ENCODE measurements at regions not wholly inside any gene's neighbourhood (a gene's known extent, or its start where the extent isn't known, plus 50 kb on each side); places are given as distances from the start of the nearest gene placed in this dataset.

DNA sequence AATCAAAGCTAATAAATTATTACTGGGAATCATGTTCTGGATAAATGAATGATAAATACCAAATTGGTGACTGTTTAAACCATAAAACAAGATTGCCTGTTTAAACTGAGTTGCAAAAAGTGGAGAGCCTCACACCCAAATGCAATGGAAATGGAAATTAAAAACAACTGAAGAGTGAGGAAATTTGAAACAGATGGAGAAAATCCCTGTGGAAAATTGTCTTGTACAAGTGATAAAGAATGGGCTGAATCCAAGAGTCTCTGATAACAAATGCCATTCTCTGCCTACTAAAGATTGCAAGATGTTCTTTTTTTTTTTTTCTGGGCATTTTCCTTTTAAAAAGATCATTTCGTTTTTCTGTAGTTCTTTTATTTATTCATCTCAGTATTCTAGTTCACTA is 426.3 kb downstream of the NLGN4X start:
- no peaks in the 10 kb centered on the region for H3K79me2 ChIP-seq (ENCODE audit: insufficient read depth, low read depth)
- H3K4me3 ChIP-seq (IDR thresholded peaks at IDR 0.05; ENCODE audit: insufficient read depth, low read depth, low read length): no peak overlapping the region
- H3K27ac ChIP-seq: no peak overlapping the region
- no peak for TF ChIP-seq CTCF (conservative IDR thresholded peaks at IDR 0.05; ENCODE audit: low read depth, low read length)
- H3K9ac ChIP-seq: no peak overlapping the region
- no peaks in the 10 kb centered on the region for H4K20me1 ChIP-seq (ENCODE audit: insufficient read depth)
- H3K27me3 ChIP-seq (ENCODE audit: insufficient read depth, low read depth): no peaks in the 10 kb centered on the region
- no peak overlapping the region for H2AFZ ChIP-seq (ENCODE audit: low read depth)
- no peaks in the 10 kb centered on the region for H3K4me1 ChIP-seq (ENCODE audit: low read depth, poor library complexity, severe bottlenecking)
- no peak overlapping the region for H3K4me2 ChIP-seq
- no peaks in the 10 kb centered on the region for H3K36me3 ChIP-seq (ENCODE audit: insufficient read depth)

DNA sequence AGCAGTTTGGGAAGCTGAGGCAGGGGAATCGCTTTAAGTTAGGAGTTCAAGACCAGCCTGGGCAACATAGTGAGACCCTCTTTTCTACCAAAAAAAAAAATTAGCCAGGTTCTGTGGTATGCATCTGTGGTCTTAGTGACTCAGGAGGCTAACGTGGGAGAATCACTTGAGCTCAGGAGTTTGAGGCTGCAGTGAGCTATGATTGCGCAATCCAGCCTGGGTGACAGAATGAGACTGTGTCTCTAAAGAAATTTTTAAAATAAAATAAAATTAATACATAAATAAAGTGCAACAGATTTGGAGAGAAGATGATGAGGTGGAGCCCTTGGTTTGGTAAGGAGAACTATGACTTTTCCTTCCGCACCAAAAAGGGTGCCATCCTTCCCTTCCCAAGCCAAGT is 436.9 kb downstream of the NLGN4X start:
- no peaks in the 10 kb centered on the region for H4K20me1 ChIP-seq (ENCODE audit: insufficient read depth)
- no peak overlapping the region for H3K27ac ChIP-seq
- no peak overlapping the region for H3K4me3 ChIP-seq (IDR thresholded peaks at IDR 0.05; ENCODE audit: insufficient read depth, low read depth, low read length)
- H3K4me2 ChIP-seq: no peak overlapping the region
- no peaks in the 10 kb centered on the region for H3K36me3 ChIP-seq (ENCODE audit: insufficient read depth)
- no peak overlapping the region for H2AFZ ChIP-seq (ENCODE audit: low read depth)
- H3K9ac ChIP-seq: no peak overlapping the region
- no peaks in the 10 kb centered on the region for H3K4me1 ChIP-seq (ENCODE audit: low read depth, poor library complexity, severe bottlenecking)
- no peak for TF ChIP-seq CTCF (conservative IDR thresholded peaks at IDR 0.05; ENCODE audit: low read depth, low read length)
- H3K79me2 ChIP-seq (ENCODE audit: insufficient read depth, low read depth): no peaks in the 10 kb centered on the region
- no peaks in the 10 kb centered on the region for H3K27me3 ChIP-seq (ENCODE audit: insufficient read depth, low read depth)

GRCh38 chrX:5788910-5789309 is 439.8 kb downstream of the NLGN4X start:
- TF ChIP-seq CTCF (conservative IDR thresholded peaks at IDR 0.05; ENCODE audit: low read depth, low read length): no peak
- Histone ChIP-seq H4K20me1 (ENCODE audit: insufficient read depth) (no peaks in the 10 kb centered on the region), H3K4me3 (IDR thresholded peaks at IDR 0.05; ENCODE audit: insufficient read depth, low read depth, low read length) (no peak overlapping the region), H3K4me1 (ENCODE audit: low read depth, poor library complexity, severe bottlenecking) (no peaks in the 10 kb centered on the region), H3K36me3 (ENCODE audit: insufficient read depth) (no peaks in the 10 kb centered on the region), H3K9ac (no peak overlapping the region), H3K27me3 (ENCODE audit: insufficient read depth, low read depth) (no peaks in the 10 kb centered on the region), H3K27ac (no peak overlapping the region), H3K4me2 (no peak overlapping the region), H2AFZ (ENCODE audit: low read depth) (no peak overlapping the region), H3K79me2 (ENCODE audit: insufficient read depth, low read depth) (no peaks in the 10 kb centered on the region)

GRCh38 chrX:5780821-5781220 is 447.8 kb downstream of the NLGN4X start:
- no peaks in the 10 kb centered on the region for H3K36me3 ChIP-seq (ENCODE audit: insufficient read depth)

More at GRCh38 chrX:5780821-5781220, 447.8 kb downstream of the NLGN4X start:
- no peak overlapping the region for H3K27ac ChIP-seq
- H2AFZ ChIP-seq (ENCODE audit: low read depth): no peak overlapping the region
- no peak overlapping the region for H3K9ac ChIP-seq
- no peaks in the 10 kb centered on the region for H3K79me2 ChIP-seq (ENCODE audit: insufficient read depth, low read depth)
- H4K20me1 ChIP-seq (ENCODE audit: insufficient read depth): no peaks in the 10 kb centered on the region
- no peak overlapping the region for H3K4me3 ChIP-seq (IDR thresholded peaks at IDR 0.05; ENCODE audit: insufficient read depth, low read depth, low read length)
- H3K27me3 ChIP-seq (ENCODE audit: insufficient read depth, low read depth): no peaks in the 10 kb centered on the region
- H3K4me2 ChIP-seq: no peak overlapping the region
- H3K4me1 ChIP-seq (ENCODE audit: low read depth, poor library complexity, severe bottlenecking): no peaks in the 10 kb centered on the region
- no peak for TF ChIP-seq CTCF (conservative IDR thresholded peaks at IDR 0.05; ENCODE audit: low read depth, low read length)
